Bronchial epithelial cell (primary cell): ENCODE measurements at regions not wholly inside any gene's neighbourhood (a gene's known extent, or its start where the extent isn't known, plus 50 kb on each side); places are given as distances from the start of the nearest gene placed in this dataset.

Experiments used
- DNase-seq: peaks from one replicate; pipeline ENCODE4 v3.0.0-alpha.2; 2010; ENCODE audit warnings: low read depth
- FAIRE-seq: peaks from 2 replicates; lab custom pipeline; 2011; peaks lifted over from hg19 to GRCh38; lab: Jason Lieb, UNC
- H3K27me3 ChIP-seq: 2 replicates; pipeline ENCODE4 v1.5.1; 2011; ENCODE audit warnings: low read length; ENCODE audit not compliant: control insufficient read depth, insufficient read depth
- H3K36me3 ChIP-seq: 2 replicates; pipeline ENCODE4 v1.5.1; 2011; ENCODE audit warnings: low read length; ENCODE audit not compliant: control insufficient read depth, insufficient read depth
- H3K4me3 ChIP-seq: 2 replicates; pipeline ENCODE4 v1.5.1; 2011; ENCODE audit warnings: mild to moderate bottlenecking, low read depth, low read length, control low read depth
- CTCF ChIP-seq: IDR thresholded peaks from 2 replicates; pipeline ENCODE4 v1.5.1; 2011; ENCODE audit warnings: mild to moderate bottlenecking, moderate library complexity, low read length, control low read depth, inconsistent platforms; ENCODE audit not compliant: insufficient read depth, severe bottlenecking

DNA sequence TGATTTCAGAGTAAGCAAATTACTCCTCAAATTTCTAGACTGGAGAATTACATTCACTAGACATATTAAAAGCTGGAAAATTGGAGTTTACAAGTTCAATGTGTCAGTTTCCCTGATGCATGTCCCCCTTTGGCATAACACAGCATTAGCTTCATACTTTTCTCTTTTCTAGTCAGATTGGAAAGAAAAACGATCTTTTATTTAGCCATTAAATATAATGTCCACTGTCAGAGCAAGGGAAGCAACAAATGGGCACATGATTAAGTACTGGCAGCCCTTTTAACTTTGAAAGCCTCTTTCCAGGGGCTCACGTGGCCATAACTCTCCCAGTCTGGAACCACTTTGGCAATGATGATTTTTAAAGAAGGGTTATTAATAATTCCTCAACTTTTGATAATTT, 203.3 kb downstream of the KCNN2 start:
- no peak for TF ChIP-seq CTCF
- no peak for DNase-seq
- Histone ChIP-seq H3K4me3 (no peak overlapping the region), H3K27me3 (no peaks in the 10 kb centered on the region), H3K36me3 (no peaks in the 10 kb centered on the region)
- no peak for FAIRE-seq

- no peak for DNase-seq
- H3K4me3 ChIP-seq, result no peak overlapping the region
- FAIRE-seq, result no peak
- no peaks in the 10 kb centered on the region for H3K36me3 ChIP-seq
- TF ChIP-seq CTCF, result no peak
- no peaks in the 10 kb centered on the region for H3K27me3 ChIP-seq
Measured at GRCh38 chr5:114561415-114561814, 199.5 kb downstream of the KCNN2 start.
